H1 (cell line): ENCODE measurements at regions not wholly inside any gene's neighbourhood (a gene's known extent, or its start where the extent isn't known, plus 50 kb on each side); places are given as distances from the start of the nearest gene placed in this dataset.

Source experiments
- CTCF ChIA-PET: fragments of 300-600 bp; sonication (Branson Sonifier 250); formaldehyde crosslinking; loops from one replicate; lab custom pipeline; 2021; ENCODE audit not compliant: partially characterized antibody; lab: Charles Lee
- POLR2A ChIA-PET: fragments of 300-600 bp; sonication (Branson Sonifier 250); formaldehyde crosslinking; loops from one replicate; lab custom pipeline; 2021; ENCODE audit warnings: inconsistent platforms; ENCODE audit not compliant: partially characterized antibody; lab: Charles Lee
- DNase-seq, 2 experiments: peaks; one replicate each; pipeline versions ENCODE4 v3.0.0 to v3.0.0-alpha.2; 2010 to 2022; ENCODE audit warnings: low spot score in 2 of 2, low read depth in 1 of 2, mixed read lengths in 1 of 2
- FAIRE-seq: peaks from 2 replicates; lab custom pipeline; 2011; peaks lifted over from hg19 to GRCh38; lab: Jason Lieb, UNC
- H2AFZ ChIP-seq: 2 replicates; pipeline ENCODE4 v1.8.1; 2012; ENCODE audit warnings: low read length, inconsistent platforms
- H2AK5ac ChIP-seq: 2 replicates; pipeline ENCODE4 v1.6.1; 2013; ENCODE audit warnings: low read depth, low read length
- H2BK120ac ChIP-seq: replicated peaks from 2 replicates; pipeline ENCODE3; 2013; ENCODE audit warnings: low read depth, low read length, inconsistent platforms
- H2BK12ac ChIP-seq: 2 replicates; pipeline ENCODE4 v1.6.1; 2013; ENCODE audit warnings: low read depth, low read length
- H2BK15ac ChIP-seq: 2 replicates; pipeline ENCODE4 v1.6.1; 2013; ENCODE audit warnings: low read length
- H2BK20ac ChIP-seq: 2 replicates; pipeline ENCODE4 v1.6.1; 2013; ENCODE audit warnings: low read length
- H2BK5ac ChIP-seq: 2 replicates; pipeline ENCODE4 v1.6.1; 2013; ENCODE audit warnings: low read depth, low read length
- H3K14ac ChIP-seq: 2 replicates; pipeline ENCODE4 v1.6.1; 2013; ENCODE audit warnings: inconsistent platforms; ENCODE audit not compliant: insufficient read length
- H3K18ac ChIP-seq: 2 replicates; pipeline ENCODE4 v1.6.1; 2013; ENCODE audit warnings: low read length; ENCODE audit errors: extremely low read depth
- H3K23ac ChIP-seq: 2 replicates; pipeline ENCODE4 v1.6.1; 2013; ENCODE audit warnings: inconsistent platforms; ENCODE audit not compliant: insufficient read length
- H3K23me2 ChIP-seq: 2 replicates; pipeline ENCODE4 v1.6.1; 2013; ENCODE audit warnings: low read depth, low read length
- H3K27ac ChIP-seq: 2 replicates; pipeline ENCODE4 v1.6.1; 2011; ENCODE audit warnings: low read depth, low read length, inconsistent platforms
- H3K27me3 ChIP-seq, 4 experiments: replicated peaks in 1 of 4; 1 replicate in 1 of 4; 2 replicates in 3 of 4; pipeline versions ENCODE4 v1.6.1 to v1.8.1; 2011 to 2013; ENCODE audit warnings: low read length in 3 of 4, mild to moderate bottlenecking in 3 of 4, inconsistent platforms in 2 of 4, mixed read lengths in 2 of 4, moderate library complexity in 1 of 4; ENCODE audit not compliant: control insufficient read depth in 3 of 4, insufficient read depth in 3 of 4; ENCODE audit errors: extremely low read depth in 1 of 4
- H3K36me3 ChIP-seq, 4 experiments: 2 replicates each; pipeline versions ENCODE4 v1.6.1 to v1.8.1; 2011 to 2013; ENCODE audit warnings: mild to moderate bottlenecking in 4 of 4, low read length in 3 of 4, moderate library complexity in 2 of 4, control low read depth in 1 of 4, inconsistent platforms in 1 of 4; ENCODE audit not compliant: insufficient read depth in 4 of 4, control insufficient read depth in 2 of 4
- H3K4ac ChIP-seq: replicated peaks from 2 replicates; pipeline ENCODE3; 2013; ENCODE audit warnings: low read length, low read depth, mixed read lengths, inconsistent platforms; ENCODE audit not compliant: insufficient read length
- H3K4me1 ChIP-seq, 4 experiments: replicated peaks in 1 of 4; 1 replicate in 1 of 4; 2 replicates in 3 of 4; pipeline versions ENCODE4 v1.6.1 to v1.8.1; 2011 to 2013; ENCODE audit warnings: low read length in 3 of 4, inconsistent platforms in 2 of 4, mixed read lengths in 1 of 4; ENCODE audit not compliant: insufficient read depth in 4 of 4, control insufficient read depth in 3 of 4
- H3K4me2 ChIP-seq, 2 experiments: 2 replicates each; pipeline versions ENCODE4 v1.6.1 to v1.8.1; 2011 to 2013; ENCODE audit warnings: low read depth in 2 of 2, low read length in 2 of 2, control low read depth in 1 of 2, inconsistent platforms in 1 of 2, mild to moderate bottlenecking in 1 of 2; ENCODE audit not compliant: insufficient read depth in 1 of 2
- H3K4me3 ChIP-seq, 4 experiments: fragments of 200-600, 300-600 bp in 1 of 4; sonication (generic), shearing (Covaris generic), sonication (Bioruptor Twin) in 1 of 4; 2 replicates each; pipeline versions ENCODE4 v1.5.1 to v1.8.1; 2011 to 2016; ENCODE audit warnings: low read length in 4 of 4, low read depth in 3 of 4, control low read depth in 2 of 4, inconsistent platforms in 2 of 4, mild to moderate bottlenecking in 2 of 4, mixed read lengths in 1 of 4, moderate library complexity in 1 of 4; ENCODE audit not compliant: insufficient read depth in 2 of 4; ENCODE audit errors: extremely low read depth in 1 of 4
- H3K56ac ChIP-seq: replicated peaks from 2 replicates; pipeline ENCODE3; 2013; ENCODE audit warnings: low read depth, mild to moderate bottlenecking, mixed read lengths, low read length, inconsistent platforms; ENCODE audit not compliant: insufficient read length
- H3K79me1 ChIP-seq: 2 replicates; pipeline ENCODE4 v1.6.1; 2013; ENCODE audit warnings: low read depth, low read length, control low read depth
- H3K79me2 ChIP-seq, 2 experiments: 2 replicates each; pipeline versions ENCODE4 v1.6.1 to v1.8.1; 2012 to 2013; ENCODE audit warnings: low read length in 2 of 2, mild to moderate bottlenecking in 2 of 2, inconsistent platforms in 1 of 2; ENCODE audit not compliant: insufficient read depth in 2 of 2, control insufficient read depth in 1 of 2
- H3K9ac ChIP-seq, 4 experiments: replicated peaks in 1 of 4; 1 replicate in 1 of 4; 2 replicates in 3 of 4; pipeline versions ENCODE4 v1.6.1 to v1.8.1; 2011 to 2013; ENCODE audit warnings: low read depth in 3 of 4, low read length in 3 of 4, control low read depth in 2 of 4, mild to moderate bottlenecking in 2 of 4, moderate library complexity in 2 of 4, inconsistent platforms in 1 of 4; ENCODE audit errors: extremely low read depth in 1 of 4
- H3K9me3 ChIP-seq, 2 experiments: 2 replicates each; pipeline versions ENCODE4 v1.6.1 to v1.8.1; 2012 to 2013; ENCODE audit warnings: mild to moderate bottlenecking in 2 of 2, moderate library complexity in 2 of 2, control low read depth in 1 of 2, inconsistent platforms in 1 of 2, low read depth in 1 of 2, low read length in 1 of 2, mixed read lengths in 1 of 2; ENCODE audit not compliant: insufficient read depth in 2 of 2
- H4K20me1 ChIP-seq, 2 experiments: replicated peaks in 1 of 2; 2 replicates each; pipeline versions ENCODE3 to v1.8.1; 2011 to 2013; ENCODE audit warnings: inconsistent platforms in 2 of 2, low read length in 2 of 2, mild to moderate bottlenecking in 1 of 2; ENCODE audit not compliant: insufficient read depth in 2 of 2, control insufficient read depth in 1 of 2
- H4K5ac ChIP-seq: 2 replicates; pipeline ENCODE4 v1.6.1; 2013; ENCODE audit warnings: low read length, low read depth, mixed read lengths, inconsistent platforms; ENCODE audit not compliant: insufficient read length
- H4K8ac ChIP-seq: 2 replicates; pipeline ENCODE4 v1.8.0; 2013; ENCODE audit warnings: mild to moderate bottlenecking, moderate library complexity, low read length, inconsistent platforms; ENCODE audit not compliant: insufficient read depth; ENCODE audit errors: extremely low read depth
- H4K91ac ChIP-seq: replicated peaks from 2 replicates; pipeline ENCODE3; 2013; ENCODE audit warnings: low read length, mixed read lengths, inconsistent platforms; ENCODE audit not compliant: insufficient read length
- CHD1 ChIP-seq: IDR thresholded peaks from 2 replicates; pipeline ENCODE4 v1.6.1; 2012; ENCODE audit warnings: low read depth, low read length, improper control_type of control experiment
- CTCF ChIP-seq, 3 experiments: IDR thresholded peaks; 1 replicate in 2 of 3; 2 replicates in 1 of 3; pipeline versions ENCODE4 v1.5.1 to v1.6.1; 2011; ENCODE audit warnings: low read length in 3 of 3, mild to moderate bottlenecking in 3 of 3, inconsistent platforms in 2 of 3, low read depth in 1 of 3, moderate library complexity in 1 of 3; ENCODE audit not compliant: insufficient read depth in 1 of 3; ENCODE audit errors: control extremely low read depth in 1 of 3
- GTF2F1 ChIP-seq: IDR thresholded peaks from 2 replicates; pipeline ENCODE4 v1.6.1; 2012; ENCODE audit warnings: low read depth, low read length, improper control_type of control experiment, borderline replicate concordance
- JUND ChIP-seq: IDR thresholded peaks from 2 replicates; pipeline ENCODE4 v1.6.1; 2011; ENCODE audit warnings: mild to moderate bottlenecking, improper control_type of control experiment, low read length
- MAX ChIP-seq: IDR thresholded peaks from 2 replicates; pipeline ENCODE4 v1.6.1; 2012; ENCODE audit warnings: inconsistent platforms
- RAD21 ChIP-seq, 2 experiments: IDR thresholded peaks in 1 of 2; conservative IDR thresholded peaks in 1 of 2; 2 replicates each; pipeline ENCODE4 v1.6.1; 2011; ENCODE audit warnings: low read depth in 2 of 2, low read length in 2 of 2, improper control_type of control experiment in 1 of 2, inconsistent platforms in 1 of 2, mild to moderate bottlenecking in 1 of 2, moderate library complexity in 1 of 2
- SUZ12 ChIP-seq: fragments of 200-600 bp; sonication (generic); IDR thresholded peaks from 2 replicates; pipeline ENCODE4 v1.6.1; 2012; ENCODE audit warnings: mild to moderate bottlenecking, inconsistent platforms, low read length, moderate library complexity, mixed read lengths
- TEAD4 ChIP-seq: IDR thresholded peaks from 2 replicates; pipeline ENCODE4 v1.6.1; 2012; ENCODE audit warnings: low read depth, low read length, inconsistent platforms, mixed read lengths
- USF2 ChIP-seq: IDR thresholded peaks from 2 replicates; pipeline ENCODE4 v1.6.1; 2011; ENCODE audit warnings: low read length, improper control_type of control experiment
- WGBS, 2 experiments: shearing (Covaris generic) in 1 of 2; methylation state at CpG; one replicate each; pipeline versions ENCODE4 v1.1.6 to v1.1.7; 2013 to 2015; ENCODE audit warnings: low lambda C conversion rate in 2 of 2, mixed read lengths in 2 of 2, inconsistent platforms in 1 of 2, low coverage in 1 of 2, missing lambda C conversion rate in 1 of 2; ENCODE audit not compliant: insufficient replicate concordance in 2 of 2, insufficient coverage in 1 of 2, insufficient read length in 1 of 2; ENCODE audit errors: extremely low coverage in 1 of 2, missing lambda C conversion rate in 1 of 2; 5-methylcytosine and 5-hydroxymethylcytosine counted together

DNA sequence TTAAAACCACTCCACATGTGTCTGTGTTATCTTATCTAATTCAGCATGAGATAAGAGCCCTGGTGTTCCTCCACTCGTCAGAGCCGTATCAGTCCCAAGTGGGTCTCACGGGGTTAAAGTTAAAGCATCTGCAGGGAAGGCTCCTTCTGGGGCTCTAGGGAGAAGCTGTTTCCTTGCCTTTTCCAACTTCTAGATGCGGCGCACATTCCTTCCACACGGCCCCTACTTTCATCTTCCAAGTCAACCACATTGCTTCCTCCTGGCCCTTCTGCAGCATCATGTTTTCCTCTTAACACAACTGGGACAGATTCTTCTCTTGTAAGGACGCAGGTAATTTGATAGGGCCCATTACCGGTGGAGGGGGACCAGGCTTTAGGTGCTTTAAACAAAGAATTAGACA is 620.1 kb upstream of the DPP6 start:
- H2BK12ac ChIP-seq = no peak overlapping the region; the same call in 1 of the 2 replicates
- H4K8ac ChIP-seq = no peak overlapping the region
- H3K14ac ChIP-seq = no peak overlapping the region
- H3K27me3 ChIP-seq = no peaks in the 10 kb centered on the region; a peak in 1 of 7 replicates
- H2BK20ac ChIP-seq = peak overlapping the region; percentile 21; the same call in 1 of the 2 replicates
- WGBS, 2 experiments = 77% methylated on average over 7 of the region's 8 CpGs; no CpG with 5 or more reads in 1 of the 2 experiments
- no peak overlapping the region for H4K91ac ChIP-seq
- no peak overlapping the region for H3K9ac ChIP-seq
- no peak overlapping the region for H3K23ac ChIP-seq
- DNase-seq (peak; percentile 9 to 54), FAIRE-seq (no peak)
- no peak overlapping the region for H3K4me2 ChIP-seq
- TF ChIP-seq CHD1 = no peak
- TF ChIP-seq GTF2F1 = no peak
- no peak for TF ChIP-seq JUND
- no peak for TF ChIP-seq SUZ12
- TF ChIP-seq USF2 = no peak
- peak in 1 of 2 experiments; percentile 41; a peak in 1 of 4 replicates for TF ChIP-seq RAD21 (IDR thresholded peaks at IDR 0.05 in 1 of 2, conservative IDR thresholded peaks at IDR 0.05 in 1 of 2; ENCODE audit: low read depth in 2 of 2, low read length in 2 of 2)
- peak; percentile 92 for TF ChIP-seq TEAD4
- peak in 2 of 3 experiments; percentile 25 to 33; a peak in 2 of 4 replicates for TF ChIP-seq CTCF (IDR thresholded peaks at IDR 0.05; ENCODE audit: control extremely low read depth in 1 of 3, insufficient read depth in 1 of 3, low read depth in 1 of 3, low read length in 3 of 3)
- peak; percentile 52; the same call in 1 of the 2 replicates for TF ChIP-seq MAX
- peaks cover 0 to 6% (median 2%) of the 10 kb centered on the region in 4 experiments; a peak in 2 of 7 replicates for H3K4me1 ChIP-seq
- H3K9me3 ChIP-seq = peaks cover 39 to 48% of the 10 kb centered on the region in 2 experiments
- no peak overlapping the region for H3K4ac ChIP-seq
- POLR2A ChIA-PET = interaction anchor here (1.2 kb wide), 1 partner anchor 25 kb away, joined by 3 read pairs; no protein-coding TSS in a partner anchor
- no peak overlapping the region for H3K27ac ChIP-seq
- CTCF ChIA-PET = interaction anchor here (0.7 to 2.0 kb wide), 5 partner anchors 9 to 46 kb away, joined by 3 to 5 read pairs (median 3); no protein-coding TSS in a partner anchor
- H4K20me1 ChIP-seq = no peaks in the 10 kb centered on the region
- no peak overlapping the region for H2BK120ac ChIP-seq
- no peak overlapping the region for H4K5ac ChIP-seq
- H3K79me1 ChIP-seq = no peaks in the 10 kb centered on the region
- H3K56ac ChIP-seq = no peak overlapping the region
- H3K36me3 ChIP-seq = peaks cover 0 to 12% (median 0%) of the 10 kb centered on the region in 4 experiments; a peak in 1 of 8 replicates
- H2AK5ac ChIP-seq = no peak overlapping the region
- no peak overlapping the region for H2BK5ac ChIP-seq
- H3K23me2 ChIP-seq = no peaks in the 10 kb centered on the region
- no peak overlapping the region for H2AFZ ChIP-seq
- H3K4me3 ChIP-seq = peak overlapping the region in 1 of 4 experiments; percentile 21; a peak in 1 of 8 replicates
- H2BK15ac ChIP-seq = no peak overlapping the region
- H3K18ac ChIP-seq = no peak overlapping the region
- no peaks in the 10 kb centered on the region for H3K79me2 ChIP-seq
